CD4-positive, alpha-beta T cell treated with Interferon gamma for 1 hour (primary cell): ENCODE measurements at regions not wholly inside any gene's neighbourhood (a gene's known extent, or its start where the extent isn't known, plus 50 kb on each side); places are given as distances from the start of the nearest gene placed in this dataset.

Experiments used
- DNase-seq: peaks from one replicate; pipeline ENCODE4 v3.0.0-alpha.2; 2020

- DNase-seq, result peak; percentile 4
Measured at GRCh38 chr9:79955300-79955699, 383.5 kb downstream of the TLE4 start.

GRCh38 chr9:79953908-79954307, 382.1 kb downstream of the TLE4 start:
- no peak for DNase-seq

GRCh38 chr9:79952401-79952800, 380.6 kb downstream of the TLE4 start:
- DNase-seq, result no peak

DNA sequence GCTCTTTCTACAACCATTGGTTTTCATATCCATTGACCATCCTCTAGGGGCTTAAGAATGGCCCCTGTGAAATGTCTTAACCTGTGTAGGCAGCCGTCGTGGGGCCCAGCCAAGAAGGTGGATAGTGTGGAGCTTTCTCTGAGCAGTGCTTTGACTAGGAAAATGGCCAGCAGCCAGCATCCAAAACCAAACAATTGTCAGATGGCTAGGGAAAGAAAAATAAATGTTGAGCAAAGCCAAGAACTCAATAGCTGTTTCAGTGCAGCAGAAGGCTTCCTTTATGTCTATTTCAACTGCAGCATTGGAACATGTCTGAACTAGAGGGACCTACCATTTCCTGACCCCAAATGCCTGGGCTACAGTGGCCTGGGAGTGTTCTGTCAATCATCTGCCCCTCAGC, 374.9 kb downstream of the TLE4 start:
- no peak for DNase-seq

DNA sequence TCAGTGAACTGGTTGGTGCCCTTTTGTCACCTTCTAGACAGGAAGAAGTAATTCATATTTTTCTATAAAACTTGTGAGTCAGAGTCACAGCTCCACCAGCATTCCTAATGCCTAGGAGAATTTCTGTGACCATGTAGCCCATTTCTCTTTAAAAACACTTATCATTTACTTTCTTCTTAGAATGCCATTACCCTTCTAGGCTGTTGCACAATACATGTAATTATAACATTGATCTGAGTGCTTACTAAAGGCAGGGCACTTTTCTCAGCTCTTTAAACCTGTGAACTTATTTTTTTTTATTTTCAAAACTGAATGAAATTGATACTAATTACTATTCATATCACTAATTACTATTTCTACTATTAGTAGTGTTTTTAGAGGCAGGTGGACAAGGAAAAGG, 373.7 kb downstream of the TLE4 start:
- no peak for DNase-seq

DNA sequence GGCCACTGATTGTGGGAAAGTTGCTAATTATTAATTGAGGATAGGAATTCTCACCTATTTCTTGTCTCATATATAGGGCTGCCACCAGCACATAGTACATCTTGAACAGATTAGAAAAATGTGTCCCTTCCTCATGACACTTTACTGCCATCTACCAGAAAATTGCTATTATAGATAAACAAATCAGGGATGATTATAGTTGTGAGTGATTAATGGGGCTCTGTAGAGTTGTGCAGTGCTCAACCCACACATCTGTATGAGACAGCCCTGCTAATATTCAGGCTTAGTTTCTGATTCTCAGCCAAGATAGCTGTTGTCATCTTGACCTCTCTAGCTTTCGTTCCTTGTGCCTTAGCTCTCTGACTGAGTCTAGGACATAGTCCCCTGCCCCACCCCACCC, 373.3 kb downstream of the TLE4 start:
- no peak for DNase-seq

DNA sequence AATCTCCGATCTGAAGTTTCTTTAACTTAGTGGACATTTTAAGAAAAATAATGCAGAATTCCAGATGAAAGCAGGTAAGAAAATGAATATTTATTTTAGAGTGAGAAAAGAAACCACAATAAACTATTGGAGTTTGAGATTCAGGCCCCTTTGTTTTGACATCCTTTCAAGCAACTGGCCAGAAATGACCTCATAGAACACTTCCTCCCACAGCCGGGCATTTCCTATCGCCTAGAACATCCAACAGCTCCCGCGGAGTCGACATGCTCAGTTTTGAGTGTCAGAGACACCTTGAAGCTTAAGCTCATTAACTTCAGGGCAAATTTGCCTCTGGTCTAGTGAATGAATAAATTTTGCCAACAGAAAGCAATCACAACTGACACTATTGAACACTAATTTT, 369.2 kb downstream of the TLE4 start:
- no peak for DNase-seq

DNA sequence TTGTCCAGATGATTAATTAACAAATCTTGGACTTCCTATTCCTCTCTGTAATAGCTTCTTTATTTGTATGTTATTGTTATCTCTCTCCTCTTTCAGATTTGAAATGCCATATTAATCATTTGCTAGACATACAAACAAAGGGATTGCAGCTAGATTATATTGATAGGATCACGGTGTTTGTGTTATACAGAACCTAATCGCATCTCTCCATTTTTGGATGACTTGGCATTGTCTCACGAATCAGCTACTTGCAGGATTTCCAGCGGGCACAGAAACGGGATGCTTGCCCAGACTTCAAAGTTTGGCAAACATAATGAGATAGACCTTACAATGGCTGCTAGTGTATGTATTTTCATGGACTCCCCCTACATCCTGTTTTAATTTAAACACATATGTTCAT, 368.1 kb downstream of the TLE4 start:
- no peak for DNase-seq

DNA sequence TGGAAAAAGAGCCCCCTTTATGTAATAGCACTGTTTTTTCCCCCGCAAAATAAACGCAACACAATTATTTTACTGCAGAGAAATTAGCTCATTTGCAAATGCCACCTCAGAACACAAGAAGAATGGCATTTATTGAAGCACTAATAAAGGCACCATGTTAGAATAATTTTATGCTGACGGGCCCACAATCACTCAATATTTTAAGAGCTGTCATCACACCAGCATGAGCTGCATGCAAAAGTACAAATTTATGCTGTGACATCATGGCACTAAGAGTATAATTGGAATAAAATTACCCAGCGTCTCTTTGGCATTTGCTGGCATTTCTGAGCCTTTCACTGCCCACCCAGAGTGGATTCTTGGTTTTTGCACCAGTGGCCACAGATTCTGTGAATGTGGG, 364.6 kb downstream of the TLE4 start:
- DNase-seq, result no peak

- no peak for DNase-seq
Measured at GRCh38 chr9:79929285-79929684, 357.5 kb downstream of the TLE4 start.

DNA sequence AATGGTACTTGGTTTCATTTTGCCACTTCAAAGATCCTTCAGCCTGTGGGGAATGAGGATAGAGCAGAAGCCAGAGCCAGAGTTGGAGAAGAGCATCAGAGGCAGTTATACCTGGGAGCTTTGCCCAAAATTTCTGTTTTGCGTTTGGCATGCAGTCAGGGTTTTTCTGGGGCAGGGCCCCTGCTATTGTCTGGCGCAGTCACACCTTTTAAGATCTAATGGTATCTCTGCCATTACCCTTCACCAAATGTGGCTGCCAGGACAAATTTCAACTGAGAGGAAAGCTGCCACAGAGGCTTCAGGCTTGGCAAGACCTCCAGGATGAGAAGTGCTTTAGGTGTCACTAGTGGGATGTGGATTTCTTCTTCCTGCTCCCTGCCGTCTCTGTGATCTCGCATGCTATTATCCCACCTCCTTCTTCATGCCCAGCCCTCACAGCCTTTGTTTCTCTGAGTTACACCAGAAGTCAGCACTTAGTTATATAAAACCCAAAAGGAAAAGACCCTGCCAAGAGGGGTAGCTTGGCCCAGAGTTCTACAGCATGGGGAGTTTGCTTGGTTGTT, 357.0 kb downstream of the TLE4 start:
- no peak for DNase-seq

GRCh38 chr9:79925326-79925725, 353.6 kb downstream of the TLE4 start:
- no peak for DNase-seq

DNA sequence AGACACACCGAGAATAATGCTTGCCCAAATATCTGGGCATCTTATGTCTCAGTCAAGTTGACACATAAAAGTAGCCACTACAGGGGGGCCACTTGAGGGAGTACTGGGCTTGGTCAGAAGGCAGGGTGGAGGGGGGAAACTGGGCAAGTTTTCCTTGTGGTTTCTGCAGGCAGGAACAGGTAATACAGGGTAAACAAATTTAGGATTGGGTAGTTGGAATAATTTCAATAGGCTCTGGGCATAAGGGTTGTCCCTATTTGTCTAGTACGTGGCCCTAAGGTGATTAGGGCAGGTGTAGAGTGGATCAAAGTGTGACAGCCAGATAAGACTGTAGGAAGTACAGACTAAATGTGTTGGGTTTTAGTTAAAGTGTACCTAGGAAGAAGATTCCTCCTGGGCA, 353.1 kb downstream of the TLE4 start:
- no peak for DNase-seq

- DNase-seq, result no peak
Measured at GRCh38 chr9:79917421-79917820, 345.7 kb downstream of the TLE4 start.

GRCh38 chr9:79913867-79914266, 342.1 kb downstream of the TLE4 start:
- DNase-seq, result no peak

DNA sequence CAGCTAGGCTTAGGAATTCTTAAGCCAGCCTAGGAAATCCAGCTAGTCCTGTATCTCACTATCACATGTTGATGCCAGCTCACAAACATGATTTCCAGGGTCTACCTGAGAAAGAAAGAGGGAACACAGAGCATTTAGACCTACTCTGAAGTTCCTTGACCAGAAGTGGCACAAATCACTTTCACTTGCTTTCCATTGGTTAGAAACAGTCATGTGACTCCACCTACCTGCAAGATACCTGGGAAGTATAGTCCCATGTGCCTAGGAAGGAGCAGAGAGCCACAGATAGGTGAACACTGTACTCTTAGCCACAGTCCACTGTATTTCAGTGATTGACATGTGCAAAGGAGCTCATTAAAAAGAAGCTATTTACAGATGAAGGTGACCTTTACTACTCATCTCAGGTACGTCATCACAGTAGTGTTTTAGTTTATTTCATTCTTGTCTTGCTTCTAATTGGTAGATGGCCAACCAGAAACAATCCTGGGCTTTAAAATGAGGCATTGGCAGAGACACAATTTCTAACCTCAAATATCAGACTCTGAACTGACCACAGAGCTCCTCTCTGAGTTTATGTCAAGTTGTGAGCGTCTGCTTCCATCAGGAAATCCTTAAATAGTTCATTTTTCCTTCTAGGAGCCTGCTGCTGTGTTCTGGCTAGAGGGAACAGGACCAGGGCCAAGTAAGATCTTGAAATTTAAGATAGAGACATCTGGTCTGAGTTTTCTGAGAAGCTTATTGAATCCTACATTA, 340.7 kb downstream of the TLE4 start:
- no peak for DNase-seq

DNA sequence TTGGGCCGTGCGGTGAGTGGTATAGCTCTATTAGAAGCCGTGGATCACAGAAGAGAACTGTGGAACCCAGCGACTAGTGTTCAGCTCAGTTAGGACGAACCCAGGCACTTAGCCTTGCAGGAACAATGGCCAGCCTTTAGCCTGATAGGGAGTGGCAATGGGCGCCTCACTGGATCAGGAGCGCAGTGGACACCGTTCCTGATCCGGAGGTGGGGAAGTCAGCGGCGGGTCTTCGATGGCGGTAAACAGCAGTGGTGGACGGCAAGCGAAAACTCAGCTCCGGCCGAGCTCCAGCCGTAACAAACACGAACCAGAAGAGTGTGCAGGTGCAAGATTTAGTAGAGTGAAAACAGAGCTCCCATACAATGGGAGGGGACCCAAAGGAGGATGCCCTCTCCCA, 340.0 kb downstream of the TLE4 start:
- no peak for DNase-seq

GRCh38 chr9:79902825-79903600, 331.2 kb downstream of the TLE4 start:
- no peak for DNase-seq

GRCh38 chr9:79900754-79901153, 329.0 kb downstream of the TLE4 start:
- DNase-seq, result no peak

DNA sequence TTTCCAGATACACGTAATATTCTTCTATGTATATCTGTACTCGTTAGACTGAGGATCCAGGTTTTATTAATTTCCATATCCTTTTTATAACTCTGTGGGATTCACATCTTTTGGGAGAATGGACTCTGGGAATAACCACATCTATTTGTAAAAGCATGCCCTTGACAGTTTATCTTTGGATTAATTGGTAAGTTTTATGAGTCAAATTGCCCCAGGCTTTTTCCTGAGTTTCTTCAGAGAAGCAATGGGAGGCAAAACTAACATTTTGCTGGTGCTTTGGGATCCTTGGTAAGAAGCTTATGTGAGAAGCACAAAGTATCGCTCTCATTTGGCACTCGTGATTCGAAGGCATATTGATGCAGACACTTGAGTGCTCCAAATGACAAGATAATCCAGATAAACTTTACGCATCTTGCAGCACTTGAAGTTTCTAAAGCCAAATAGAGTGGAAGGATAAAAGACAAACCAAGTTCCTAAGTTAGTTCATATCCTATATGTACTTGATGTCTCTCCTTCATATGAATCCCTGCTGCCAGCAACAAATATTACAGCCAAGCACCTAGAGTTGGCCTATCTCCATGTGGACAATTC, 324.7 kb downstream of the TLE4 start:
- DNase-seq, result no peak

- no peak for DNase-seq
Measured at GRCh38 chr9:79895232-79895631, 323.5 kb downstream of the TLE4 start.

- no peak for DNase-seq
Measured at GRCh38 chr9:79889369-79889768, 317.6 kb downstream of the TLE4 start.

- DNase-seq, result no peak
Measured at GRCh38 chr9:79885093-79885857, 313.5 kb downstream of the TLE4 start.
